Activated CD4-positive, alpha-beta T cell treated with anti-CD3 and anti-CD28 coated beads, Interleukin-2, amount 10 ng/mL, durations not matched to agents 7 days and 5 days (primary cell): ENCODE measurements at regions not wholly inside any gene's neighbourhood (a gene's known extent, or its start where the extent isn't known, plus 50 kb on each side); places are given as distances from the start of the nearest gene placed in this dataset.
"Not testable (repeated sequence)": the region's sequence is repeated elsewhere in the genome, so short reads cannot be mapped to it uniquely, and the experiment has no call there.

Experiments
- CTCF ChIA-PET: fragments of 350-600 bp; sonication (Branson Sonifier 250); formaldehyde crosslinking; loops from one replicate; lab custom pipeline; 2021; ENCODE audit warnings: antibody characterized with exemption; lab: Charles Lee
- POLR2A ChIA-PET: fragments of 350-600 bp; sonication (Branson Sonifier 250); formaldehyde crosslinking; loops from one replicate; lab custom pipeline; 2021; ENCODE audit warnings: antibody characterized with exemption; lab: Charles Lee
- DNase-seq: peaks from one replicate; pipeline ENCODE4 v3.0.0-alpha.2; 2020
- H3K27ac Mint-ChIP-seq: one replicate; pipeline ENCODE4 v1.8.0; 2021; ENCODE audit warnings: mild to moderate bottlenecking, moderate library complexity, mixed read lengths
- H3K27me3 Mint-ChIP-seq: one replicate; pipeline ENCODE4 v1.8.0; 2021; ENCODE audit warnings: mixed read lengths
- H3K36me3 Mint-ChIP-seq: one replicate; pipeline ENCODE4 v1.8.0; 2021; ENCODE audit warnings: low read depth, mixed read lengths
- H3K4me1 Mint-ChIP-seq: one replicate; pipeline ENCODE4 v1.8.0; 2021; ENCODE audit warnings: mixed read lengths
- H3K4me3 Mint-ChIP-seq: one replicate; pipeline ENCODE4 v1.8.0; 2021; ENCODE audit warnings: mild to moderate bottlenecking, moderate library complexity, mixed read lengths
- H3K9me3 Mint-ChIP-seq: one replicate; pipeline ENCODE4 v1.8.0; 2021; ENCODE audit warnings: mixed read lengths

DNA sequence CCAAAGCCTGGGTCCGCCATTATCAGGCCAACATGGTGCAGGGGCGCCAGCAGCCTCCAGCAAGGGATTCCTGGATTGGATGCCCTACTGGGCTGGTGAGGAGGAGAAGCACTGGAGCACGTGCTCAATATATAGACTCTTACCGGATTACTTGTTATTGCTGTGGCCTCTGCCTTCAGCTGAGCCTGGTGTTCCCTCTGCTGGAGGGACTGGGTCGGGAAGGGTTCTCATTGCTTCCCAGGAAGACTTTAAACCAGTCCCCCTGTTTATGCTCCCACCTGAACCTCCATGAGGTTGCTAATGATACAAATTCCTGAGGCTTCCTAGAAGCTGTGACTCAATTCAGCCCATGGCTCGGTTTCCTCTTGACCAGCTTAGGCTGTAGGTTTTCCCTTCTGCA, 186.7 kb upstream of the ARID1B start:
- no peaks in the 10 kb centered on the region for H3K36me3 Mint-ChIP-seq
- no peak overlapping the region for H3K4me3 Mint-ChIP-seq
- H3K9me3 Mint-ChIP-seq = no peaks in the 10 kb centered on the region
- H3K27ac Mint-ChIP-seq = no peak overlapping the region
- peaks cover 6% of the 10 kb centered on the region for H3K27me3 Mint-ChIP-seq
- no peak for DNase-seq
- CTCF ChIA-PET = no interaction called here
- H3K4me1 Mint-ChIP-seq = no peaks in the 10 kb centered on the region
- POLR2A ChIA-PET = no interaction called here

DNA sequence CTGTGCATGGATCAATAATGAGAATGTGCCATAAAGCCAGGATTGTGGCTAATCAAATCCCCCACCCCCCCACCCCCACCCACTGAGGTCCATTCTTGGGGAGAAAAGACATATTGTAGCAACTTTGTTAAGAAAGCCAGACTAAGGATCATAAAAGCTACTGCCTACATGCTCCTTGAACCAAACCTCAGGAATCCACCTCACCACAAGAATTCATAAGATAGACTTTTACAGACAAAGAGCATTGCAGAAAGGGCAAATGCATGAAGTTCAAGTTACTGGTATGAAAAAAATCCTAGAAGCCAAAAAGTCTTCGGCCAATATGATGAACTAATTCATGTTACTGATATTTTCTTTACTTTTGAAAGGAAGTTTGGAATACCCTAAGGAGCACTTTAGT, 187.9 kb upstream of the ARID1B start:
- CTCF ChIA-PET = interaction anchor here (0.6 kb wide), 1 partner anchor 11 kb away, joined by 4 read pairs; no protein-coding TSS in a partner anchor
- no peak overlapping the region for H3K27ac Mint-ChIP-seq
- H3K27me3 Mint-ChIP-seq = peaks cover 8% of the 10 kb centered on the region
- H3K9me3 Mint-ChIP-seq = no peaks in the 10 kb centered on the region
- no peaks in the 10 kb centered on the region for H3K36me3 Mint-ChIP-seq
- H3K4me3 Mint-ChIP-seq = no peak overlapping the region
- no peak for DNase-seq
- H3K4me1 Mint-ChIP-seq = no peaks in the 10 kb centered on the region
- POLR2A ChIA-PET = no interaction called here

DNA sequence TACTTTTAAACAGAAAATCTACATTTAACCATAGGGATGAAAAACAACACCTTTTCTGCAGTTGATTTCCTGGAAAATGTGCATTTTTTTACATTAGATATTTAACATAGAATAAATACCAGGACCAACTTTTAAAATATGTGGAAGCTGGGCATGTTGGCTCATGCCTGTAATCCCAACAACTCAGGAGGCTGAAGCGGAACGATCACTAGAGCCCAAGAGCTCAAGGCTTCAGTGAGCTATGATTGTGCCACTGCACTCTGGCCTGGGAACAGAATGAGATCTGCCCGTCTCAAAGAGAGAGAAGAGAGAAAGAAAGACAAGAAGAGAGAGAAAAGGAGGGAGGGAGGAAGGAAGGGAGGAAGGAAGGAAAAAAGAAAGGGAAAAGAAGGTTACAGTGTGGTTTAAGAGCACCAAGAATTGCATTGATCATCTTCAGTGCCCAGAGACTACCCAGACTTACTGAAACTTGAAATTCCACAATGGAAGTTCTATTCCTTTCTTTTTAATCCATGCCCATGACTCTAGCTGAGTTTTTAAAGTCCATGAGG, 189.4 kb upstream of the ARID1B start:
- CTCF ChIA-PET = no interaction called here
- Mint-ChIP-seq H3K36me3 (no peaks in the 10 kb centered on the region), H3K9me3 (no peaks in the 10 kb centered on the region), H3K27me3 (peaks cover 8% of the 10 kb centered on the region), H3K4me1 (no peaks in the 10 kb centered on the region), H3K27ac (no peak overlapping the region), H3K4me3 (no peak overlapping the region)
- DNase-seq = no peak
- POLR2A ChIA-PET = no interaction called here

DNA sequence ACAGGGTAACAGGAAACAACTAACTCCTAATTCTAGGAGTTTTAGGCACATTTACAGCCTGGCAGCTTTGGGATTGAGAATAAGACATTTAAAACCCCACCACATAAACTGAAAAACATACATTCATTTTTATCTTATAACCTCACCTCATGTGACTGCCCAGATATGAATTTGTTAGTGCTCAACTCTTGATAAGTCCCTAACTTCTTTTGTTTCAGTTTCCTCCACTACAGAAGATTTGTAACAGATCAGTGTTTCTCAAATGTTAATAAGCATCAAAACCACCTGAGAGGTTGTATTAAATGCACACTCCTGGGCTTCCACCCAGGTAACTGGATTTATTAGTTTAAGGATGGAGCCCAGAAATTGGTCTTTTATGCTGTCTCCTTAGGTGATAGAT, 190.1 kb upstream of the ARID1B start:
- Mint-ChIP-seq H3K27me3 (peaks cover 8% of the 10 kb centered on the region), H3K9me3 (no peaks in the 10 kb centered on the region), H3K27ac (no peak overlapping the region), H3K4me3 (no peak overlapping the region), H3K36me3 (no peaks in the 10 kb centered on the region), H3K4me1 (no peaks in the 10 kb centered on the region)
- CTCF ChIA-PET = interaction anchor here (0.6 kb wide), 1 partner anchor 1456 kb away, joined by 3 read pairs; no protein-coding TSS in a partner anchor
- no peak for DNase-seq
- POLR2A ChIA-PET = no interaction called here

- Mint-ChIP-seq H3K27me3 (peaks cover 2% of the 10 kb centered on the region), H3K4me1 (no peaks in the 10 kb centered on the region), H3K36me3 (no peaks in the 10 kb centered on the region), H3K4me3 (no peak overlapping the region), H3K27ac (no peak overlapping the region), H3K9me3 (no peaks in the 10 kb centered on the region)
- ChIA-PET CTCF (no interaction called here), POLR2A (no interaction called here)
- DNase-seq = no peak
Observed at GRCh38 chr6:156585859-156586258, 191.3 kb upstream of the ARID1B start.

DNA sequence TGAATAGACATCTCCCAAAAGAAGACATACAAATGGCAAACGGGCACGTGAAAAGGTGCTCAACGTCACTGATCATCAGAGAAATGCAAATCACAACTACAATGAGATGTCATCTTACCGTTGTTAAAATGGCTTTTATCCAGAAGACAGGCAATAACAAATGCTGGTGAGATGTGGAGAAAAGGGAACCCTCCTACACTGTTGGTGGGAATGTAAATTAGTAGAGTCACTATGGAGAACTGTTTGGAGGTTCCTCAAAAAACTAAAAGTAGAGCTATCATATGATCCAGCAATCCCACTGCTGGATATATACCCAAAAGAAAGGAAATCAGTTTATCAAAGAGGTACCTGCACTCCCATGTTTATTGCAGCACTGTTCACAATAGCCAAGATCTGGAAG, 193.1 kb upstream of the ARID1B start:
- DNase-seq, CTCF ChIA-PET, H3K9me3 Mint-ChIP-seq, H3K36me3 Mint-ChIP-seq, H3K27ac Mint-ChIP-seq, POLR2A ChIA-PET, H3K4me3 Mint-ChIP-seq, H3K4me1 Mint-ChIP-seq, H3K27me3 Mint-ChIP-seq: not testable (repeated sequence)

GRCh38 chr6:156583083-156583482, 194.1 kb upstream of the ARID1B start:
- Mint-ChIP-seq H3K27ac (no peak overlapping the region), H3K4me3 (no peak overlapping the region), H3K9me3 (peaks cover 13% of the 10 kb centered on the region), H3K4me1 (no peaks in the 10 kb centered on the region), H3K36me3 (peaks cover 2% of the 10 kb centered on the region), H3K27me3 (peaks cover 2% of the 10 kb centered on the region)
- DNase-seq = no peak
- CTCF ChIA-PET = no interaction called here
- POLR2A ChIA-PET = no interaction called here

DNA sequence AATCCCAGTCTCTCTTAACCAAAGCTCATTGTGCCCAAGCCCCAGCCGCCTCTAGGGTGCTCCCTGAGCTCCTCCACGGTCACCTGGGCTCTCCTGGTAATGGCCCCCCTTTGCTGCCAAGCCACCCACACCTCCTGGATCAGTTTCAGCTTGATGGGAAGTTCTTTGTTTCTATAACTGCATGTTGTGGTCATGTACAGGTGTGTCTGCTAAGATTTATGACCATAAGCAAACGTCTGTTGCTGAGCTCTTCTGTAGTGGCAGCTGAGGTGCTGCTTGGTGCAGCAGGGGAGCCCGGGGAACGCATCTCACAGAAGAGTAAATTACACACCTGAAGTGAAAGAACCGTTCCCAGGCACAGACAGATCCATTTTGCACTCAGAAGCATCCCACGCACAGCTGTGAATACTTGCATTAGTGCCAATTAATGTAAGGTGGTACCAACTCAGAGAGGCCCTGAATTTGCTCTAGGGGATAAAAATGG, 194.6 kb upstream of the ARID1B start:
- H3K27ac Mint-ChIP-seq = no peak overlapping the region
- peaks cover 13% of the 10 kb centered on the region for H3K9me3 Mint-ChIP-seq
- H3K4me1 Mint-ChIP-seq = no peaks in the 10 kb centered on the region
- peaks cover 2% of the 10 kb centered on the region for H3K36me3 Mint-ChIP-seq
- peaks cover 2% of the 10 kb centered on the region for H3K27me3 Mint-ChIP-seq
- H3K4me3 Mint-ChIP-seq = no peak overlapping the region
- CTCF ChIA-PET = no interaction called here
- no peak for DNase-seq
- POLR2A ChIA-PET = no interaction called here

- H3K27me3 Mint-ChIP-seq = peaks cover 2% of the 10 kb centered on the region
- POLR2A ChIA-PET = no interaction called here
- H3K4me3 Mint-ChIP-seq = no peak overlapping the region
- peaks cover 2% of the 10 kb centered on the region for H3K36me3 Mint-ChIP-seq
- H3K27ac Mint-ChIP-seq = no peak overlapping the region
- CTCF ChIA-PET = no interaction called here
- H3K9me3 Mint-ChIP-seq = peaks cover 27% of the 10 kb centered on the region
- H3K4me1 Mint-ChIP-seq = no peaks in the 10 kb centered on the region
- DNase-seq = no peak
Observed at GRCh38 chr6:156579564-156579963, 197.6 kb upstream of the ARID1B start.

DNA sequence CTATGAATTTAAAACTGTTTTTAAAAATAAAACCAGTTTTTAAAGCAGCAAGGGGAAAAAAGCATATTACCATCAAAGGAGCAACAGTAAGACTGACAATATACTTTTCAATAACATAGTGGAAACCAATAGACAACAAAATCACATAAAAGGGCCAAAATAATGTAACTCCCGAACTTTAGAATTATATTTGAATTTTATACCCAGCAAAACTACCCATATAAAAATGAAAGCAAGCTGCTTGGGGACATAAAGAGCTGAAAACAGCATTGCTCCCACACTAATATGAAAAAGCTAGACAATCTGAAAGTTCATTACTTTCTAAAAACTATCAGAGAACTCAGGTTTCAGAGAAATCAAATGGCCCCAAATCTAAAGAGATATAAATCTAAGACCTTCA, 199.4 kb upstream of the ARID1B start:
- peaks cover 30% of the 10 kb centered on the region for H3K9me3 Mint-ChIP-seq
- no peaks in the 10 kb centered on the region for H3K27me3 Mint-ChIP-seq
- H3K4me1 Mint-ChIP-seq = no peaks in the 10 kb centered on the region
- ChIA-PET CTCF (no interaction called here), POLR2A (no interaction called here)
- H3K27ac Mint-ChIP-seq = no peak overlapping the region
- no peak overlapping the region for H3K4me3 Mint-ChIP-seq
- peaks cover 2% of the 10 kb centered on the region for H3K36me3 Mint-ChIP-seq
- DNase-seq = no peak

- H3K36me3 Mint-ChIP-seq = peaks cover 2% of the 10 kb centered on the region
- H3K4me3 Mint-ChIP-seq = no peak overlapping the region
- peaks cover 30% of the 10 kb centered on the region for H3K9me3 Mint-ChIP-seq
- H3K4me1 Mint-ChIP-seq = no peaks in the 10 kb centered on the region
- H3K27me3 Mint-ChIP-seq = no peaks in the 10 kb centered on the region
- no peak for DNase-seq
- POLR2A ChIA-PET = no interaction called here
- H3K27ac Mint-ChIP-seq = no peak overlapping the region
- CTCF ChIA-PET = no interaction called here
Observed at GRCh38 chr6:156575361-156575760, 201.8 kb upstream of the ARID1B start.

GRCh38 chr6:156564807-156565149, 212.4 kb upstream of the ARID1B start:
- H3K36me3 Mint-ChIP-seq = no peaks in the 10 kb centered on the region
- H3K27ac Mint-ChIP-seq = no peak overlapping the region
- ChIA-PET CTCF (interaction anchor here (0.5 kb wide), 1 partner anchor 16 kb away, joined by 3 read pairs; no protein-coding TSS in a partner anchor), POLR2A (no interaction called here)
- peaks cover 7% of the 10 kb centered on the region for H3K4me1 Mint-ChIP-seq
- H3K27me3 Mint-ChIP-seq = peaks cover 4% of the 10 kb centered on the region
- peaks cover 6% of the 10 kb centered on the region for H3K9me3 Mint-ChIP-seq
- DNase-seq = no peak
- no peak overlapping the region for H3K4me3 Mint-ChIP-seq

DNA sequence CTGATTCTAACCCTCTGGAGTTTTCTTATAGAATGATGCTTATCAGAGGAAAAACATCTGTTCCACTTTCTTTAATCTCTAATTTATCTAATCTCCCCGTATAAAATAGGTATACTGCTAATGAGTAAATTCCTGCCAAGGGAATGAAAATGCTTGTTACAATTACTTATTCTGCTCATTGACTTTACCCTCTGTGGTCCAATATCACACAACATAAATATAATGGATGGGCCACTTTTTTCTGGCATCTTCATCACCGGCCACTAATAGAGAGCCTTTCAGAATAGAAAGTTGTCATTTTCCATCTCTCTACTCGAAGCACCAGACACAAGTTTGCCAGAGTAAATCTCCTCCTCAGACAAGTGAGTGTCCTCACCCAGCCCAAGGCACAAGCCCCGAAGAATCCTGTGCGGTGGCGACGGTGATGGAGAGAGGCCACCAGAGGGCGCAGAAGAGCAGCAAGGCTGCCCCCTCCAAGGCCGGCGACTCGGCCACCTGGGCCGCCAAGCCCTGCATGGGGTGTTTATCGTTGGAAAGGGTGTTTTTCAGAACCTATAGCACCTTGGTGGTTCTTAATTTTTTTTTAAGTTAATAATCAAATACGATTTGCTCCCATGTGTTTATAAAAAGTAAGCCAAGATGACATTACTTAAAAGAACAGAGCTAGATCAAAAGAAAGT, 212.9 kb upstream of the ARID1B start:
- Mint-ChIP-seq H3K27ac (no peak overlapping the region), H3K4me1 (peaks cover 7% of the 10 kb centered on the region), H3K27me3 (peaks cover 4% of the 10 kb centered on the region), H3K36me3 (no peaks in the 10 kb centered on the region), H3K9me3 (peaks cover 8% of the 10 kb centered on the region), H3K4me3 (no peak overlapping the region)
- POLR2A ChIA-PET = no interaction called here
- CTCF ChIA-PET = no interaction called here
- DNase-seq = peak; percentile 71

DNA sequence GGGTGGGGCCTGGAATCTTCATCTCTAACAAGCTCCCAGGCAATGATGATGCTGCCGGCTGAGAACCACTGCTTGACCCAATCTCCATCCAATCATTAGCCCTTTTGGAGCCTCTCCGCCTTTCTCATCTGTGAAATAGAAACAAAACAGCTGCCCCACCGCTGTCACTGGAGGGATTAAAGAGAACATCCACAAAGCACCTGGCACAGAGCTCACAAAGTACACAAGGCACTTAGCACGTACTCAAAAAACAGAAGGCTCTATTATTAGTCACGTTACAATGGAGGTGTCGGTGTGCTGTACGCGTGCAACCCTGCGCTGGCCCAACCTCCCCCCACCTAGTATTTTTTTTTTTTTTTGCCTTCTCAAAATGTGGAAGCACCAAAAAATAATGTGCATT, 213.5 kb upstream of the ARID1B start:
- H3K27me3 Mint-ChIP-seq = peaks cover 4% of the 10 kb centered on the region
- H3K4me1 Mint-ChIP-seq = peaks cover 7% of the 10 kb centered on the region
- H3K27ac Mint-ChIP-seq = no peak overlapping the region
- no peak overlapping the region for H3K4me3 Mint-ChIP-seq
- peaks cover 8% of the 10 kb centered on the region for H3K9me3 Mint-ChIP-seq
- H3K36me3 Mint-ChIP-seq = no peaks in the 10 kb centered on the region
- DNase-seq = no peak
- ChIA-PET CTCF (no interaction called here), POLR2A (no interaction called here)
